AG10803 (cell line): ENCODE measurements at regions not wholly inside any gene's neighbourhood (a gene's known extent, or its start where the extent isn't known, plus 50 kb on each side); places are given as distances from the start of the nearest gene placed in this dataset.
A peak's percentile ranks its signal among the peaks of the same experiment; 100 is the strongest.

Experiments
- DNase-seq: peaks from one replicate; pipeline ENCODE4 v3.0.0; 2010; ENCODE audit warnings: low read depth
- H3K4me3 ChIP-seq: 2 replicates; pipeline ENCODE4 v1.5.1; 2011; ENCODE audit warnings: mild to moderate bottlenecking, low read length, control low read depth
- TF ChIP-seq, protein P1 (sequence below): conservative IDR thresholded peaks from 2 replicates; pipeline ENCODE4 v1.5.1; 2011; ENCODE audit warnings: mild to moderate bottlenecking, low read length, control low read depth, inconsistent platforms

DNA sequence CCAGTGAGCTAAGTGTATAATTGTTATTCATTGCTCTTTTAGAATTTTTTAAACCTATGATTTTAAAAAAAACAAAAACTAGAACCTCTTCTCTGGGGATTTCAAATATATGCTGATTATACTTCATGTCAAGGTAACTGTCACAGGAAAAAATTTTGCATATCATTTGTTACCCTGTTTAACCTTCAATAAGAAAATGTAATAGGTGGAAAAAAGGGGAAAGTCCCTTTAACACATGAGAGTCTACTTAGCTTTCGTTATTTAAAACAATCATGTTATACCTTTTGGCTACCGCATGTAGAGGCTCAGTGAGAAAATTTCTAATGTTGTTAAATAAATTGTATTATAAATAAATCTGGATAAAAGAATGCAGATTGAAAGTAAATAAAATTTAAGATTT, 190.1 kb upstream of the AKR1E2 start:
- H3K4me3 ChIP-seq = no peak overlapping the region
- no peak for DNase-seq
- TF ChIP-seq, protein P1, sequence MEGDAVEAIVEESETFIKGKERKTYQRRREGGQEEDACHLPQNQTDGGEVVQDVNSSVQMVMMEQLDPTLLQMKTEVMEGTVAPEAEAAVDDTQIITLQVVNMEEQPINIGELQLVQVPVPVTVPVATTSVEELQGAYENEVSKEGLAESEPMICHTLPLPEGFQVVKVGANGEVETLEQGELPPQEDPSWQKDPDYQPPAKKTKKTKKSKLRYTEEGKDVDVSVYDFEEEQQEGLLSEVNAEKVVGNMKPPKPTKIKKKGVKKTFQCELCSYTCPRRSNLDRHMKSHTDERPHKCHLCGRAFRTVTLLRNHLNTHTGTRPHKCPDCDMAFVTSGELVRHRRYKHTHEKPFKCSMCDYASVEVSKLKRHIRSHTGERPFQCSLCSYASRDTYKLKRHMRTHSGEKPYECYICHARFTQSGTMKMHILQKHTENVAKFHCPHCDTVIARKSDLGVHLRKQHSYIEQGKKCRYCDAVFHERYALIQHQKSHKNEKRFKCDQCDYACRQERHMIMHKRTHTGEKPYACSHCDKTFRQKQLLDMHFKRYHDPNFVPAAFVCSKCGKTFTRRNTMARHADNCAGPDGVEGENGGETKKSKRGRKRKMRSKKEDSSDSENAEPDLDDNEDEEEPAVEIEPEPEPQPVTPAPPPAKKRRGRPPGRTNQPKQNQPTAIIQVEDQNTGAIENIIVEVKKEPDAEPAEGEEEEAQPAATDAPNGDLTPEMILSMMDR = no peak

DNA sequence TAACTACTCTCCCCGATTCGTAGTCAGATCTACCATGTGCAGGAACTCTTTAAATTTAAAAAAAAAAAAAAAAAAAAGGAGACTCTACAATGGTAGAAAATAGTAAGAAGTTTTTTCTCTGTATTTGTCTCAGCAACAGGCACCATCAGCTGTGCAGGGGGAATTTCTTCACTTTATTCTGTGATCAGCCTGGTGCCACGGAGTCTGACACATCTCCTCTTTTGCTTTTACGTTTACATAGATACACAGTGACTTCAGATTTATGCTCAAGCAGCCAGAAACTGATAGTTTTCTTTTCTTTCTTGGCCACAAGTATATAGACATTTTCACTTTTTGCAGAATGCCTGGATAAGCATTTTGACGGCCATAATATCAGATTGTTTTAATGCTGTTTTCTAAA, 190.6 kb upstream of the AKR1E2 start:
- no peak overlapping the region for H3K4me3 ChIP-seq
- TF ChIP-seq, protein P1 = no peak
- no peak for DNase-seq

DNA sequence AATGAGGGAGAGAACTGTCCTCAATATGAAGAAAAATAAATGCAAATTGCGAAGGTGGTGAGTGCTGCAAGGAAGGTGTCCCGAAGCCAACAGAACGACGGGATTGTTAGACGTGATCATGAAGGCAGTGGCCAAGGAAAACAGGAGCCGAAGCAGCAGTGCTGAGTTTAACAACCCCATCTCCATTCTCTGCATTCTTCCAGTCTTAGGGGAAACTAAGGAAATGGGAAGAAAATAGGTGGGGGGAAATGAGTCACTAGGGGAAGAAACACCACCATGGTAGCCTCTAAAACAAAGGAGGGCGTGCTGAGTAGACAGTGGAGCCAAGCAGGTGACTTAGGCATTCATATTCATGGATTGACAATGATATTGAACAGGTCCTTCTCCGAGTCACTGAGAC, 192.2 kb upstream of the AKR1E2 start:
- DNase-seq = no peak
- no peak overlapping the region for H3K4me3 ChIP-seq
- TF ChIP-seq, protein P1 = no peak

DNA sequence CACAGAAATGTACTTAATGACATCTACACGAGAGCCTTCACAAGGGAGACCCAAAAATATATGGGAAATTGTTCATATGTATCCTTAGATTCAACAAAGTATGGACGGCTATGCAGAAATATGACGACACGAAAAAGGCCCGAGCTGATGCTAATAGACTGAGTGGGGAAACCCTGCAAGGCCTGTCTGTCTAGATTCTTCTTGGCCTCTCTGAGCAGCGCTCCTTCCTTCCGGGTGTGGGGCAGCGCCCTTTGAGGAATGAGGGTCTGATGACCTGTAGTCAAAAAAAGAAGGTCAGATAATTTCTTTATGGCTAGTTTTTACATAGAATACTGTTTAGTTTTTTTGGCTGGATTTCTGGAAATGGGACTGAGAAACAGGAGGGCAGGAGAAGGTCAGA, 192.8 kb upstream of the AKR1E2 start:
- no peak overlapping the region for H3K4me3 ChIP-seq
- no peak for DNase-seq
- TF ChIP-seq, protein P1 = no peak

DNA sequence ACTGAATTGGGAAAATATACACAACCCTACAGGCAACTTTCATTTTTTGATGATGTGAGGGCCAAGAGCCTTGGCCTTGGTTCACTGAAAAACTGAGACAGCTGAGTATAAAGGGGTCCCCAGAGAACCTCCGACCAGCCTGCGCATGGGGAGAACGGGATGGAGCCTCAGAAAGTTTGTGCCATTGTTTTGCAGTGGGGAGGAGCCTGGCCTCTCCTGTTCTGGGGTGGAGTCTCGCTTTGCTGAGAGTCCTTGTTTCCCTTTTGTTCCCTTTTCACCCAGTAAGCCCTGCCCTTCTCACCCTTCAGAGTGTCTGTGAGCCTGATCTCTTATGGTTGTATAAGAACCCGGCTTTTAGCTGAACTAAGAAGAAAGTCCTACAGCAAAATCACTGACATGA, 193.2 kb upstream of the AKR1E2 start:
- DNase-seq = no peak
- H3K4me3 ChIP-seq = no peak overlapping the region
- TF ChIP-seq, protein P1 = no peak

DNA sequence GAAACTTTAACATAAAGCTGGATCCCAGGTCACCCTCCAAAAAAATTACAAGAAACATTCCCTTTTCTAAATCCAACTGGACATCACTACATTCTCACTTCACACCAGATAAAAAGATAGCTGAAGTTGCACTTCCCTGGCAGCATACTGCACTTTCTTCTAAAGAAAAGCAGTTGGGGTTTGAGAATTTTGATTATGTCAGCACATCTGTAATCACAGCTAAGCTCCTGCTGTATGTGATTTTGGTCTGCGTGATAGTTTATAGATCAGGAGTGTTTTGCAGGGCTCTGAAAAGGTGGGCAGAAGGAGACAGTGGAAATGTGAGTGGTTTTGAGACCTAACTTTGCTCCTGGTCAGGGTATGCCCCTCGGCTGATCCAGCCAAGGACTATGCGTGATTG, 199.1 kb upstream of the AKR1E2 start:
- DNase-seq = no peak
- TF ChIP-seq, protein P1 = no peak
- H3K4me3 ChIP-seq = no peak overlapping the region

DNA sequence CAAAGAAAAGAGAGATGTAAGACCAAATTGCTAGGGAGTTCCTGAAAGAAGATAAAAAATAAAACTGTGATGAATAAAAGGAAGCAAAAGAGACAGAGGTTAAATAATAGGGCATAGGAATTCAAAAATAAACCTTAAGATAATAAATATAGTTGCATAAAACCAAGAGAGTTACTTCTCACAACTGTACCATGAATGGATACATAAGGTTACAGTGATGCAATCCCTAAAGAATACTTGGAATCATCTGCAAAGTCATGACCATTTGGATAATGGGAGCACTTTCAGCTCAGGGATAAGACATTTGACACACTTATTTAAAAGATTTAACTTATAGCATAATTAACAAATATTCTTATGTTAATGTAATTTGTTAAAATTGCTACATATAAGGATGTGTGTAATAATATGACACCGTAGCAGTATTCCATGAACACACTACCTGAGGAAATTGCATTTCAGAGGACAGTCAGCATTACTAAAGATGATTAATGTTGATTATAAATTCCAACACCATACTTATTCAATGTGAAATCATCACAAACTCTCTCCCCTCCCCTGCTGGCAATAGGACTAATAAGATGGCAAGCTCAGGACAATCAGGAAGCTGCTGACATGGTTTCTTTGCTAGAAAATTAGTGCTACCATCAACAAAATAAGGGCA, 202.1 kb upstream of the AKR1E2 start:
- no peak overlapping the region for H3K4me3 ChIP-seq
- TF ChIP-seq, protein P1 = no peak
- DNase-seq = peak; percentile 44
